Vagina (tissue), 2 donors: ENCODE measurements at regions not wholly inside any gene's neighbourhood (a gene's known extent, or its start where the extent isn't known, plus 50 kb on each side); places are given as distances from the start of the nearest gene placed in this dataset.
A peak's percentile ranks its signal among the peaks of the same experiment; 100 is the strongest.

Experiments used
- DNase-seq, 2 donors: peaks; one replicate each; pipeline ENCODE4 v3.0.0-alpha.2; 2017; ENCODE audit errors: extremely low spot score in 2 of 2
- H3K27ac ChIP-seq: fragments of 200-600 bp; sonication (generic); one replicate; pipeline ENCODE4 v1.5.1; 2019
- H3K27me3 ChIP-seq: fragments of 200-600 bp; sonication (generic); one replicate; pipeline ENCODE4 v1.5.1; 2019
- H3K36me3 ChIP-seq, 2 donors: fragments of 200-600 bp; sonication (generic); one replicate each; pipeline ENCODE4 v1.5.1; 2017 to 2019
- H3K4me1 ChIP-seq: fragments of 200-600 bp; sonication (generic); one replicate; pipeline ENCODE4 v1.5.1; 2019
- H3K4me3 ChIP-seq, 2 donors: fragments of 200-600 bp; sonication (generic); 1 replicate in 1 of 2; 2 replicates in 1 of 2; pipeline ENCODE4 v1.5.1; 2016 to 2019
- H3K9me3 ChIP-seq: fragments of 200-600 bp; sonication (generic); one replicate; pipeline ENCODE4 v1.5.1; 2019
- POLR2A ChIP-seq, 2 donors: fragments of 450-650 bp; IDR thresholded peaks; one replicate each; pipeline ENCODE4 v1.6.1; 2017; ENCODE audit warnings: antibody characterized with exemption in 2 of 2, mild to moderate bottlenecking in 2 of 2, moderate library complexity in 2 of 2
- POLR2AphosphoS5 ChIP-seq, 2 donors: sonication (generic); formaldehyde crosslinking; IDR thresholded peaks; one replicate each; pipeline ENCODE4 v1.9.0; 2017; ENCODE audit warnings: antibody characterized with exemption in 2 of 2, mild to moderate bottlenecking in 2 of 2, low read depth in 1 of 2; ENCODE audit not compliant: insufficient read depth in 1 of 2
- intact Hi-C: fragments of 100-400 bp; cut with DNase I; formaldehyde crosslinking; loops from one replicate; pipeline ENCODE4 v1.15.1; 2023
- TF ChIP-seq, protein P1 (sequence below), 3 experiments: fragments of 450-650 bp in 2 of 3; fragments of 200-600 bp in 1 of 3; sonication (generic) in 1 of 3; IDR thresholded peaks; one replicate each; pipeline ENCODE4 v1.5.1; 2017 to 2019; ENCODE audit warnings: antibody characterized with exemption in 3 of 3, mild to moderate bottlenecking in 2 of 3, moderate library complexity in 2 of 3

GRCh38 chr13:80054806-80055205 is 286.1 kb downstream of the SPRY2 start:
- intact Hi-C loops: no loop called here
- H3K27ac ChIP-seq: no peak overlapping the region
- no peak for DNase-seq
- H3K36me3 ChIP-seq: no peaks in the 10 kb centered on the region
- no peaks in the 10 kb centered on the region for H3K27me3 ChIP-seq
- H3K4me1 ChIP-seq: no peaks in the 10 kb centered on the region
- H3K4me3 ChIP-seq: no peak overlapping the region
- H3K9me3 ChIP-seq: no peaks in the 10 kb centered on the region
- TF ChIP-seq, protein P1, sequence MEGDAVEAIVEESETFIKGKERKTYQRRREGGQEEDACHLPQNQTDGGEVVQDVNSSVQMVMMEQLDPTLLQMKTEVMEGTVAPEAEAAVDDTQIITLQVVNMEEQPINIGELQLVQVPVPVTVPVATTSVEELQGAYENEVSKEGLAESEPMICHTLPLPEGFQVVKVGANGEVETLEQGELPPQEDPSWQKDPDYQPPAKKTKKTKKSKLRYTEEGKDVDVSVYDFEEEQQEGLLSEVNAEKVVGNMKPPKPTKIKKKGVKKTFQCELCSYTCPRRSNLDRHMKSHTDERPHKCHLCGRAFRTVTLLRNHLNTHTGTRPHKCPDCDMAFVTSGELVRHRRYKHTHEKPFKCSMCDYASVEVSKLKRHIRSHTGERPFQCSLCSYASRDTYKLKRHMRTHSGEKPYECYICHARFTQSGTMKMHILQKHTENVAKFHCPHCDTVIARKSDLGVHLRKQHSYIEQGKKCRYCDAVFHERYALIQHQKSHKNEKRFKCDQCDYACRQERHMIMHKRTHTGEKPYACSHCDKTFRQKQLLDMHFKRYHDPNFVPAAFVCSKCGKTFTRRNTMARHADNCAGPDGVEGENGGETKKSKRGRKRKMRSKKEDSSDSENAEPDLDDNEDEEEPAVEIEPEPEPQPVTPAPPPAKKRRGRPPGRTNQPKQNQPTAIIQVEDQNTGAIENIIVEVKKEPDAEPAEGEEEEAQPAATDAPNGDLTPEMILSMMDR (IDR thresholded peaks at IDR 0.05): no peak
- no peak for TF ChIP-seq POLR2A (IDR thresholded peaks at IDR 0.05)
- no peak for TF ChIP-seq POLR2AphosphoS5 (IDR thresholded peaks at IDR 0.05; ENCODE audit: insufficient read depth in 1 of 2, low read depth in 1 of 2)

GRCh38 chr13:80052286-80052685 is 288.6 kb downstream of the SPRY2 start:
- Histone ChIP-seq H3K27me3 (no peaks in the 10 kb centered on the region), H3K4me1 (no peaks in the 10 kb centered on the region), H3K9me3 (no peaks in the 10 kb centered on the region), H3K27ac (no peak overlapping the region), H3K36me3 (no peaks in the 10 kb centered on the region), H3K4me3 (no peak overlapping the region)
- intact Hi-C loops: no loop called here
- no peak for DNase-seq
- TF ChIP-seq POLR2AphosphoS5 (IDR thresholded peaks at IDR 0.05; ENCODE audit: insufficient read depth in 1 of 2, low read depth in 1 of 2) (no peak), POLR2A (IDR thresholded peaks at IDR 0.05) (no peak)
- TF ChIP-seq, protein P1 (IDR thresholded peaks at IDR 0.05): no peak

DNA sequence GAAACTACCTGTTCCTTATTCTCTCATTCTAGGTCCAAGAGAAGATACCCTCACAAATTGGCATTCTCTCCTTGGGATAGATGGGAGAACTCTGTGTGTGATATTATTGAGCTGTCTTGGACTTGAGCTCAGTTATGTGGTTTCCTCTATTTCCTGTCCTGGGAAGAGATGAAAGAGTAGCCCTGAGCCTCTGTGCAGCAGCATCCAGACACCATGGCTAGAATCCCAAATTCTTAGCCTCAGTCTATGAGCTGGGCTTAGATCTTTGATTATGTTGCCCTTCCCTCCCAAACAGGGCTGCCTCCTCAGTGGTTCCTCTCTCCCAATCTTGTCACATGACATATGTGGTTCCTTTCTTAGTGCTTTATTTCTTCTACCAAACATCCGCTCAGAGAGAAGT is 290.7 kb downstream of the SPRY2 start:
- Histone ChIP-seq H3K36me3 (no peaks in the 10 kb centered on the region), H3K4me3 (no peak overlapping the region)

DNA sequence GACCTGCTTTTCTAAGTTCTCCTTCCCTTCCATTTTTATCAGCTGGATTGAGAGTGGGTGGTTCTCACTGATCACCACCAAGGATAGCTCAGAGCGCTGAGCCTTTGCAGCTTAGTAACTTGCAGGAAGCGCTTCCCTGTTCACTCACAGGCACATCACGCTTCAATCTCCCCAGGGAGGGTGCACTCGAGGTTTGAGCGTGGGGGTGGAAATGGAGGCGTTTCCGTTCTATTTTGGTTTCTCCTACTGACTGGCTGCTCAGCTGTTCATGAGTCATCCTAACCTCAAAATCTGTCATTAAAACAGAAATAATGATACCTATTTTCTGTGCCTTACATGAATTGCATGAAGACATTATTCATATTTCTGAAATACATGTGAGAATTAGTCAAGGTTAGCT is 292.1 kb downstream of the SPRY2 start:
- peak in 1 of 2 donors; percentile 89 for DNase-seq
- no peak for TF ChIP-seq POLR2A (IDR thresholded peaks at IDR 0.05)
- TF ChIP-seq POLR2AphosphoS5 (IDR thresholded peaks at IDR 0.05; ENCODE audit: insufficient read depth in 1 of 2, low read depth in 1 of 2): peak in 1 of 2 donors; percentile 49
- TF ChIP-seq, protein P1 (IDR thresholded peaks at IDR 0.05): no peak
- H3K27me3 ChIP-seq: no peaks in the 10 kb centered on the region
- H3K4me3 ChIP-seq: no peak overlapping the region
- no peaks in the 10 kb centered on the region for H3K4me1 ChIP-seq
- H3K36me3 ChIP-seq: no peaks in the 10 kb centered on the region
- H3K27ac ChIP-seq: no peak overlapping the region
- H3K9me3 ChIP-seq: no peaks in the 10 kb centered on the region
- intact Hi-C loops: no loop called here

More for the DNA sequence above, 290.7 kb downstream of the SPRY2 start:
- intact Hi-C loops: no loop called here
- TF ChIP-seq POLR2A (IDR thresholded peaks at IDR 0.05) (no peak), POLR2AphosphoS5 (IDR thresholded peaks at IDR 0.05; ENCODE audit: insufficient read depth in 1 of 2, low read depth in 1 of 2) (no peak)
- TF ChIP-seq, protein P1 (IDR thresholded peaks at IDR 0.05): no peak
- Histone ChIP-seq H3K27ac (no peak overlapping the region), H3K9me3 (no peaks in the 10 kb centered on the region), H3K27me3 (no peaks in the 10 kb centered on the region), H3K4me1 (no peaks in the 10 kb centered on the region)
- DNase-seq: no peak

DNA sequence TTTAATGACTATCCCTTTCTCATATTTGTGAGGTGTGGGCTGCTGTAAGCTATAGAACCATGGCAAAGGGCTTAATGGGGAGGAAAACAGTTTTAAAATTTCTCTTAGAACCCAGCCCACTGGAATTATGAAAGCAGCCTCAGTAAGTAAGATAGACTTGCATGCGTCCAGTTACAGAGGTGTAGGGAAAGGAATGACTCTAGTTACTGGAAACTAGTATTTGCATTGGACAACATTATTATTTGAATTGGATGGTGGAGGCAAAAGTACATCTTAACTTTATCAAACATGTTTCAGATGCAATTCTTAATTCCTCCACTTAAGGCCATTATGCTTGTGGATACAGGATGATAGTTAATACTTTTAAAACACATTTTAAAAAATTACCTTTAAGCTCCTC is 292.9 kb downstream of the SPRY2 start:
- no peak overlapping the region for H3K27ac ChIP-seq
- H3K9me3 ChIP-seq: no peaks in the 10 kb centered on the region
- no peaks in the 10 kb centered on the region for H3K4me1 ChIP-seq
- H3K27me3 ChIP-seq: no peaks in the 10 kb centered on the region
- H3K4me3 ChIP-seq: no peak overlapping the region
- no peaks in the 10 kb centered on the region for H3K36me3 ChIP-seq
- no peak for TF ChIP-seq POLR2A (IDR thresholded peaks at IDR 0.05)
- TF ChIP-seq POLR2AphosphoS5 (IDR thresholded peaks at IDR 0.05; ENCODE audit: insufficient read depth in 1 of 2, low read depth in 1 of 2): no peak
- TF ChIP-seq, protein P1 (IDR thresholded peaks at IDR 0.05): no peak
- no peak for DNase-seq
- intact Hi-C loops: no loop called here
